Heart left ventricle (tissue), 13 donors: ENCODE measurements at regions not wholly inside any gene's neighbourhood (a gene's known extent, or its start where the extent isn't known, plus 50 kb on each side); places are given as distances from the start of the nearest gene placed in this dataset.

ENCODE experiments used
- POLR2A ChIP-seq, 2 donors: fragments of 450-650 bp; IDR thresholded peaks; one replicate each; pipeline ENCODE4 v1.6.1; 2017; ENCODE audit warnings: antibody characterized with exemption in 2 of 2, mild to moderate bottlenecking in 2 of 2, moderate library complexity in 2 of 2
- TF ChIP-seq, protein P1 (sequence below), 12 donors: fragments of 200-600 bp; sonication (generic) in 4 of 12; IDR thresholded peaks; one replicate each; pipeline versions ENCODE4 v1.5.0 to v1.8.0; 2018 to 2022; ENCODE audit warnings: antibody characterized with exemption in 12 of 12, mild to moderate bottlenecking in 5 of 12
- donor health status: ischemic (EF 13 %, LVEDD 7.1; RV severe dilation, severe dysfunction).
- donor health status: DM: no; HTN: yes; CAD: no.
- donor health status: DM: no; HTN: no; CAD: no.
- donor health status: ischemic (EF 25% LVEDD 6.9; RV normal size, moderate dysfunction).
- donor health status: ischemic (EF 25% LVEDD 5.7; RV mildly dilated, moderate dysfunction).
- donor health status: ischemic (EF 35%, LVEDD 5.7; RV mildly dilated, moderate dysfunction).
- donor health status: nonischemic (EF 11% LVEDD 7.7; RV severe dilation, severe dysfunction).
- donor health status: DM: yes; HTN: yes; CAD: no.
- donor health status: PGD.
- donor health status: ischemic (EF 29% LVEDD 5.4; RV normal size, mild dysfunction).
- donor health status: nonischemic (EF 23%, LVEDD 6.1; RV moderate dilation, normal function).

DNA sequence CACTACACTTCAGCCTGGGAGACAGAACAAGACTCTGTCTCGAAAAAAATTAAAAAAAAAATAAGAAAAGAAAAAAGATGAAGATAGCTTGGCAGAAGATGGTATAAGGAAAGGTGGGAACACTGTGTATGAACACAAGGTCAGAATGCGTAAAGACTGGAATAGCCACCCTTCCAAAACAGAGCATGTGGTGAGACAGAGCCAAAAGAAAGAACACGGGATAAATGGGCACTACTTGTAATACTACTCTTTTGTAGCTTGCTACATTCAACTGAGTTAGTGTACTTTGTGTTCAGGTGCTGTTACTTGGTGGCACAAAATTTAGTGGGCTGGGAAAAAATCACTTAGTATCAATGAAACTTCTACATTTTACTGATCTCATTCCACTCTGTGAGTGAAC lies 628.6 kb upstream of the KIRREL3 start:
- TF ChIP-seq, protein P1, sequence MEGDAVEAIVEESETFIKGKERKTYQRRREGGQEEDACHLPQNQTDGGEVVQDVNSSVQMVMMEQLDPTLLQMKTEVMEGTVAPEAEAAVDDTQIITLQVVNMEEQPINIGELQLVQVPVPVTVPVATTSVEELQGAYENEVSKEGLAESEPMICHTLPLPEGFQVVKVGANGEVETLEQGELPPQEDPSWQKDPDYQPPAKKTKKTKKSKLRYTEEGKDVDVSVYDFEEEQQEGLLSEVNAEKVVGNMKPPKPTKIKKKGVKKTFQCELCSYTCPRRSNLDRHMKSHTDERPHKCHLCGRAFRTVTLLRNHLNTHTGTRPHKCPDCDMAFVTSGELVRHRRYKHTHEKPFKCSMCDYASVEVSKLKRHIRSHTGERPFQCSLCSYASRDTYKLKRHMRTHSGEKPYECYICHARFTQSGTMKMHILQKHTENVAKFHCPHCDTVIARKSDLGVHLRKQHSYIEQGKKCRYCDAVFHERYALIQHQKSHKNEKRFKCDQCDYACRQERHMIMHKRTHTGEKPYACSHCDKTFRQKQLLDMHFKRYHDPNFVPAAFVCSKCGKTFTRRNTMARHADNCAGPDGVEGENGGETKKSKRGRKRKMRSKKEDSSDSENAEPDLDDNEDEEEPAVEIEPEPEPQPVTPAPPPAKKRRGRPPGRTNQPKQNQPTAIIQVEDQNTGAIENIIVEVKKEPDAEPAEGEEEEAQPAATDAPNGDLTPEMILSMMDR (IDR thresholded peaks at IDR 0.05), result no peak
- TF ChIP-seq POLR2A (IDR thresholded peaks at IDR 0.05), result no peak
